C4-2B (cell line): ENCODE measurements at regions not wholly inside any gene's neighbourhood (a gene's known extent, or its start where the extent isn't known, plus 50 kb on each side); places are given as distances from the start of the nearest gene placed in this dataset.

Source experiments
- H3K27ac ChIP-seq: fragments of 450-650 bp; 2 replicates; pipeline ENCODE4 v1.5.1; 2017
- ZFX ChIP-seq: fragments of 450-650 bp; IDR thresholded peaks from 2 replicates; pipeline ENCODE4 v1.6.1; 2017
- TF ChIP-seq, protein P1 (sequence below): fragments of 450-650 bp; conservative IDR thresholded peaks from 2 replicates; pipeline ENCODE4 v1.5.1; 2017; ENCODE audit warnings: mild to moderate bottlenecking

DNA sequence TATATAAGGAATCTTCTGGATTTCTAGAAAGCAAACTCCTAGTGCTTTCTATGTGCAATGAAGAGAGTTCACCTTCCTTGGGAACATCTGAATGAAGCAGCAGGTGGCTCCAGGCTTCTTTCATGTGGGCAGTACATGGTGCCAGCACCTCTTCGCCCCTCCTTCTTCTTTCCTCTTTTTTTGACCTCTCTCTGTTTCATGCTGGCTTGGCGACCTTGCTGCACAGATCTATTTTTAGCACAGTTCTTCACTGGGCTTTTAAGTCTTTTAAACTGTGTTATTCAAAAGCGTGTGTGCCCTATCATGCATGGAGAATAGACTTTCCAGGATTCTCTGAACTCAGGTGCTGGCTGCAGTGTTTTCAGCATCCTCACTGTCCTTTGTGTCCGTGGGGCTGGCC, 400.3 kb upstream of the PRKCQ start:
- TF ChIP-seq, protein P1, sequence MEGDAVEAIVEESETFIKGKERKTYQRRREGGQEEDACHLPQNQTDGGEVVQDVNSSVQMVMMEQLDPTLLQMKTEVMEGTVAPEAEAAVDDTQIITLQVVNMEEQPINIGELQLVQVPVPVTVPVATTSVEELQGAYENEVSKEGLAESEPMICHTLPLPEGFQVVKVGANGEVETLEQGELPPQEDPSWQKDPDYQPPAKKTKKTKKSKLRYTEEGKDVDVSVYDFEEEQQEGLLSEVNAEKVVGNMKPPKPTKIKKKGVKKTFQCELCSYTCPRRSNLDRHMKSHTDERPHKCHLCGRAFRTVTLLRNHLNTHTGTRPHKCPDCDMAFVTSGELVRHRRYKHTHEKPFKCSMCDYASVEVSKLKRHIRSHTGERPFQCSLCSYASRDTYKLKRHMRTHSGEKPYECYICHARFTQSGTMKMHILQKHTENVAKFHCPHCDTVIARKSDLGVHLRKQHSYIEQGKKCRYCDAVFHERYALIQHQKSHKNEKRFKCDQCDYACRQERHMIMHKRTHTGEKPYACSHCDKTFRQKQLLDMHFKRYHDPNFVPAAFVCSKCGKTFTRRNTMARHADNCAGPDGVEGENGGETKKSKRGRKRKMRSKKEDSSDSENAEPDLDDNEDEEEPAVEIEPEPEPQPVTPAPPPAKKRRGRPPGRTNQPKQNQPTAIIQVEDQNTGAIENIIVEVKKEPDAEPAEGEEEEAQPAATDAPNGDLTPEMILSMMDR, result no peak
- H3K27ac ChIP-seq, result no peak overlapping the region

DNA sequence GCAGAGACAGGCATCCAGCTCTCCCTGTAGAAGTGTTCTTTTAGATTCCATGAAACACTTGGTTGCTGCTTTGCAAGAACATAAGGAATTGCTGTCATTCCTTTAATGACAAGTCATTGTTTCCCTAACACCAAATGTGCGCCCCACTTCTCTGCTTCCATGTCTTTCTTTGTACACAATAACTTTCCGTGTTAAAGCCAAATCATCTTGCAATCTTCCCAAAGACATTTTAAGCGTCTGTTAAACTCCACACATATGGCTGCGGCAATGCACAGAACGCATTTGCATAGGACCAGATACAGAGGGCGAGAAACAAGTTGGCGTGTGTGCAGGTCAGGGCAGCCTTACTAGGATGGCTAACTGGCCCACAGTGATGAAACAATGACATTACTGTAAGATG, 399.3 kb upstream of the PRKCQ start:
- TF ChIP-seq ZFX, result no peak
- TF ChIP-seq, protein P1, result no peak
- no peak overlapping the region for H3K27ac ChIP-seq

DNA sequence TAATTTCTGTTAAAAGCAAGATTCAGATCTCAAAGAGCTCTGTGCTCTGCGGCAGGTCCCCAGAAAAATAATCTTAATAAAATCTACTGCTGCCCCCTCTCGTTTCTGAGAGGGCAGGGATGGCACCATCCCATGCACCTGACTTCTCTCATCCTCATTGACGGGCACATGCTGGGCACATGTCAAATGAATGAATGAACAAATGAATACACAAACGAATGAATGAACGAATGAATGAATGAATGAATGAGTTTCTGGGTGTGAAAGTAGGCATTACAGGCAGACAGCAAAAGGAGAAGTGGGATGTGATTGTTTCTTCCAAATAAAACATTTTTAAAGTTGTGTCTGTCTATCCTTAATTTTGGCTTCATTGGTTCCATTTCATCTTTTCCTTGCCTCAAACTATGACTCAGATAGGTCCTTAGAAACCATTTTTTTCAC, 398.1 kb upstream of the PRKCQ start:
- no peak overlapping the region for H3K27ac ChIP-seq
- no peak for TF ChIP-seq ZFX
- TF ChIP-seq, protein P1, result no peak

DNA sequence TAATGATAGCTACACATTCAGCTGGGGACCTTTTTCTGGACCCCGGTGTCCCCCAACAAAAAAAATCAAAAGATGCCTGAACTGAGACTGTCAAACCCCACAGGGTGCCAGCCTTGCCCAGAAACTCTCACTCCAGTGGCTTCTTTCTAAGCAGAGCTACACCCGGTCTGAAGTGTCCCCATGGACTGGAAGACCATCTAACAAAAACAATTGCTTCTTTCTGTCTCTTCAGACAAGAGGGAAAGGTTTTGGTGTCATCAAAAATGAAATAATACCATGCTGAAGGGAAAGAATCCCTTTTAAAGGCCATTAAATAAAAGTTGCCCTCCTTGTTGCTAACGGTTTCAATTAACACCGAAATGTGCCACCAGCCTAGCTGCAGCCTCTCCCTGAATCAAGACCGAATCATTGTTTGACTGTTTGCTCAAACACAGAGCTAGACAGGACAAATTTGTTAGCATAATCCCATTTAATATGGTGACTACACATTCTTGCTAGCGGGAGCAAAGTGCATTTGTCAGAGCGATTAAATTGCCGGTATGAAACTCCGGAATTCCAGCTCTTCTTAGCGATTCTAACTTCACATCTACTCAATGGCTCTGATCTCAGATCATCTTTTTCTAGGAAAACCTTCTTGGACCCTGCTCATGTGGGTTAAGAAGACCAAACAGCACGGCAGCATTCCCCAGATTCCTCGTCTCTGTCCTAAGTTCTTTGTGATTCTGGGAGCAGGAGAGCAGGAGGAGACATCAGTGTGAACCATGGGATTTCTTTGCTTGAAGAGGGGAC, 397.5 kb upstream of the PRKCQ start:
- no peak for TF ChIP-seq ZFX
- TF ChIP-seq, protein P1, result no peak
- H3K27ac ChIP-seq, result no peak overlapping the region

DNA sequence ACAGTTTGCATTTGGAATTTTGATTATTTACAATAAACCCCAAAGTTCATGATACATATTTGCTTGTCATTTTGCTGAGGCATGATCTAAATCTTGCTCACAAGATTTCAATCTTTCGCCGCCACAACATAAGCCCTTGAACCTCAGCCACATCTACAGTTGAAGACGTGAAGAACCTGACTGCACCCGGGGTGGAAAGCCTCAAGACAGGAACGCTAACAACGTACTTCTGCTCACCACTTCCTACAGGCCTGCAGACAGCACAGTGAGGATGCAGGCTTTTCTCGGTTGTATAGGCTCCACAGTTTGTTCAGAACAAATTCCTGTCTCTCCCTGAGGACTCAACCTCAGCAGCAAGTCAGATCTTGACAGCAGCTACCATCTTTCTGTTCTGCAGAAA, 393.8 kb upstream of the PRKCQ start:
- no peak for TF ChIP-seq ZFX
- TF ChIP-seq, protein P1, result no peak
- no peak overlapping the region for H3K27ac ChIP-seq

DNA sequence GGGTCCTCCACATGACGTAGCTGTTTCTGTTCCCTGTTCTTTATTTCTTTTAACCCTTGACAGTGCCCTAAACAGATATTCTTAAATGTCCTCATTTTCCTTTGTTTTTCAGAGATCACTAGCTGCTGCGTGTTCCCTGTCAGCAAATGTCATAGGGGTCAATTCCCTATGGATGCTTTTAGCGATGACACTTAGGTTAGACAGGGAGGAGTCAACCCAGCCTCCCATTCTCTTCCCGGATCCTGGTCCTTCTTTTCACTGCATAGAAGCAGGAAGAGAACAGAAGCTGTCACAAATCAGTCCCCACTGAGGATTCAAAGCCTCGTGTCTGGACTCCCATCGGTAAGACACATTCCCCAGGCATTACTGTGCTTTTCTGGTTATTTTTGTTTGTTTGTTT, 392.1 kb upstream of the PRKCQ start:
- TF ChIP-seq, protein P1, result no peak
- no peak for TF ChIP-seq ZFX
- no peak overlapping the region for H3K27ac ChIP-seq

DNA sequence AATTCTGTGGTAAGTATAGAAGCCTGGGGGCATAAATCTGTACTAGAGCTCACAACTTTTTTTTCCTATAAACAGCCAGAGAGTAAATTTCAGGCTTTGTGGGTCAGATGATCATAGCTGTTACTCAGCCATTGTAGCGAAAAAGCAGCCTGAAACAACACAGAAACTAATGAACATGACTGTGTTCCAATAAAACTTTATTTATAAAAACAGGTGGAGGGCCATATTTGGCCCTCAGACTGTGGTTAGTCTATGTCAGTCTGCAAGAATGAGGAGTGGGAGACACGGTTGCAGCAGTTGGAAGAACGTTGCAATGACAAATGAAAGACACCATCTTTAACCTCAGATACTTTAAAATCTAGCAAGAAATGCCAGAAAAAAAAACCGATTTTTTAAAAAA, 389.6 kb upstream of the PRKCQ start:
- TF ChIP-seq, protein P1, result no peak
- no peak for TF ChIP-seq ZFX

More for the DNA sequence above, 389.6 kb upstream of the PRKCQ start:
- H3K27ac ChIP-seq, result no peak overlapping the region
